Ishikawa (cell line): ENCODE measurements at regions not wholly inside any gene's neighbourhood (a gene's known extent, or its start where the extent isn't known, plus 50 kb on each side); places are given as distances from the start of the nearest gene placed in this dataset.

Experiments used
- EP300 ChIP-seq: IDR thresholded peaks from 2 replicates; pipeline ENCODE4 v1.6.1; 2012; ENCODE audit warnings: borderline replicate concordance
- FOXM1 ChIP-seq: IDR thresholded peaks from 2 replicates; pipeline ENCODE4 v1.6.1; 2012; ENCODE audit warnings: low read depth, borderline replicate concordance
- MAX ChIP-seq: IDR thresholded peaks from 2 replicates; pipeline ENCODE4 v1.6.1; 2012
- RAD21 ChIP-seq: IDR thresholded peaks from 2 replicates; pipeline ENCODE4 v1.6.1; 2012; ENCODE audit warnings: low read depth
- TCF12 ChIP-seq: IDR thresholded peaks from 2 replicates; pipeline ENCODE4 v1.6.1; 2012; ENCODE audit warnings: low read depth
- TEAD4 ChIP-seq: IDR thresholded peaks from 2 replicates; pipeline ENCODE4 v1.6.1; 2012

- TF ChIP-seq TCF12 (no peak), EP300 (no peak), FOXM1 (no peak), RAD21 (no peak), TEAD4 (no peak), MAX (no peak)
Measured at GRCh38 chr13:59409211-59409610, 754.5 kb downstream of the DIAPH3 start.
